PC-9 (cell line): ENCODE measurements at regions not wholly inside any gene's neighbourhood (a gene's known extent, or its start where the extent isn't known, plus 50 kb on each side); places are given as distances from the start of the nearest gene placed in this dataset.

Experiments used
- CTCF ChIP-seq: fragments of 200-600 bp; sonication (generic); conservative IDR thresholded peaks from 2 replicates; pipeline ENCODE4 v1.6.1; 2017; ENCODE audit warnings: mixed run types, antibody characterized with exemption, mild to moderate bottlenecking, moderate library complexity
- EZH2 ChIP-seq: fragments of 200-600 bp; sonication (generic); IDR thresholded peaks from 2 replicates; pipeline ENCODE4 v1.8.0; 2017; ENCODE audit warnings: antibody characterized with exemption, low read depth

GRCh38 chr2:82256288-82256687 is 1951.7 kb upstream of the LRRTM1 start:
- TF ChIP-seq EZH2 (no peak), CTCF (no peak)
